ENCODE measurements at regions not wholly inside any gene's neighbourhood (a gene's known extent, or its start where the extent isn't known, plus 50 kb on each side); places are given as distances from the start of the nearest gene placed in this dataset.

- no peak for TF ChIP-seq TAF1 (IDR thresholded peaks at IDR 0.05; ENCODE audit: borderline replicate concordance, low read depth, low read length)
- TF ChIP-seq POLR2A (IDR thresholded peaks at IDR 0.05; ENCODE audit: low read depth, low read length) = no peak
- no peak for TF ChIP-seq POLR2AphosphoS5 (IDR thresholded peaks at IDR 0.05; ENCODE audit: low read depth, low read length)
Measured at GRCh38 chr9:653421-653820, 188.1 kb upstream of the DMRT1 start.
